Subcutaneous abdominal adipose tissue (tissue), 5 donors: ENCODE measurements at regions not wholly inside any gene's neighbourhood (a gene's known extent, or its start where the extent isn't known, plus 50 kb on each side); places are given as distances from the start of the nearest gene placed in this dataset.

ENCODE experiments used
- H3K27ac ChIP-seq: one replicate; pipeline ENCODE4 v1.7.0; 2013; ENCODE audit warnings: low read depth, mild to moderate bottlenecking, inconsistent platforms, low read length, moderate library complexity
- H3K27me3 ChIP-seq, 5 donors: one replicate each; pipeline ENCODE4 v1.7.0; 2013; ENCODE audit warnings: low read length in 5 of 5, inconsistent platforms in 1 of 5; ENCODE audit not compliant: control insufficient read depth in 5 of 5, insufficient read depth in 4 of 5
- H3K36me3 ChIP-seq, 5 donors: one replicate each; pipeline ENCODE4 v1.7.0; 2013; ENCODE audit warnings: low read length in 5 of 5; ENCODE audit not compliant: control insufficient read depth in 5 of 5, insufficient read depth in 5 of 5
- H3K4me1 ChIP-seq, 5 donors: one replicate each; pipeline ENCODE4 v1.7.0; 2013; ENCODE audit warnings: low read length in 5 of 5, mild to moderate bottlenecking in 3 of 5, moderate library complexity in 1 of 5; ENCODE audit not compliant: control insufficient read depth in 5 of 5, insufficient read depth in 5 of 5
- H3K4me3 ChIP-seq, 5 donors: one replicate each; pipeline ENCODE4 v1.7.0; 2013; ENCODE audit warnings: low read length in 5 of 5, low read depth in 1 of 5
- H3K9ac ChIP-seq, 5 donors: one replicate each; pipeline ENCODE4 v1.7.0; 2013; ENCODE audit warnings: low read length in 5 of 5, mild to moderate bottlenecking in 4 of 5, moderate library complexity in 3 of 5
- H3K9me3 ChIP-seq, 5 donors: one replicate each; pipeline ENCODE4 v1.7.0; 2013; ENCODE audit warnings: low read length in 5 of 5; ENCODE audit not compliant: control insufficient read depth in 5 of 5
- donor health status: healthy.
- donor health status: healthy.
- donor health status: healthy.
- donor health status: healthy.
- donor health status: healthy.

DNA sequence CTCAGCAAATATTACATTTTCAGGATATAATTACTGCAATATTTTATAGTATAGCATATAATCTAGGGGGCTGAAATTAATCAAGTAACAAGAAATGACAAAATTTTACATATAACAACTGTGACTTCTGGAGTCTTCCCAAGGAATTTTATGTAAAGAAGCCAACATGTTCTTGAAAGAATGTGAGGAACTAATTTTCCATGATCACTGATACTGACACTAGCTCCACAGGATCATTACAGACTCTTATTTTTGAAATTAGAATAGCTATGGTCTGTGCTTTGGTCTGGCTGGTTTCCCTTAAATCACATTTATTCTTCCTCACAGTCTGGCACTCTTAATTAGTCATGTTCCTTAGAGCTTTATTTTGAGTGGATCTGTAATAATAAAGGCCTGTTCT, 267.7 kb upstream of the SEMA3A start:
- H3K27ac ChIP-seq: no peak overlapping the region
- H3K36me3 ChIP-seq: peaks cover 0 to 4% (median 0%) of the 10 kb centered on the region in 5 donors
- no peaks in the 10 kb centered on the region for H3K27me3 ChIP-seq
- H3K9ac ChIP-seq: no peak overlapping the region
- no peak overlapping the region for H3K4me3 ChIP-seq
- no peaks in the 10 kb centered on the region for H3K9me3 ChIP-seq
- H3K4me1 ChIP-seq: peaks cover 0 to 4% (median 0%) of the 10 kb centered on the region in 5 donors

GRCh38 chr7:84461093-84461492, 266.5 kb upstream of the SEMA3A start:
- Histone ChIP-seq H3K9me3 (no peaks in the 10 kb centered on the region), H3K27me3 (no peaks in the 10 kb centered on the region), H3K9ac (no peak overlapping the region)

GRCh38 chr7:84455788-84456187, 261.2 kb upstream of the SEMA3A start:
- Histone ChIP-seq H3K36me3 (no peaks in the 10 kb centered on the region), H3K4me1 (peaks cover 0 to 4% (median 0%) of the 10 kb centered on the region in 5 donors), H3K27me3 (no peaks in the 10 kb centered on the region), H3K9ac (no peak overlapping the region), H3K27ac (no peak overlapping the region), H3K4me3 (no peak overlapping the region), H3K9me3 (no peaks in the 10 kb centered on the region)

More at GRCh38 chr7:84461093-84461492, 266.5 kb upstream of the SEMA3A start:
- Histone ChIP-seq H3K4me1 (peaks cover 0 to 4% (median 0%) of the 10 kb centered on the region in 5 donors), H3K4me3 (no peak overlapping the region), H3K36me3 (no peaks in the 10 kb centered on the region), H3K27ac (no peak overlapping the region)

- H3K27ac ChIP-seq: no peak overlapping the region
- no peaks in the 10 kb centered on the region for H3K9me3 ChIP-seq
- no peaks in the 10 kb centered on the region for H3K27me3 ChIP-seq
- H3K36me3 ChIP-seq: no peaks in the 10 kb centered on the region
- H3K9ac ChIP-seq: no peak overlapping the region
- H3K4me1 ChIP-seq: peaks cover 0 to 4% (median 0%) of the 10 kb centered on the region in 5 donors
- H3K4me3 ChIP-seq: no peak overlapping the region
Measured at GRCh38 chr7:84454174-84454959, 259.8 kb upstream of the SEMA3A start.

- no peak overlapping the region for H3K27ac ChIP-seq
- no peaks in the 10 kb centered on the region for H3K27me3 ChIP-seq
- H3K9me3 ChIP-seq: no peaks in the 10 kb centered on the region
- H3K36me3 ChIP-seq: no peaks in the 10 kb centered on the region
- no peak overlapping the region for H3K9ac ChIP-seq
- H3K4me3 ChIP-seq: no peak overlapping the region
- peaks cover 0 to 4% (median 0%) of the 10 kb centered on the region in 5 donors for H3K4me1 ChIP-seq
Measured at GRCh38 chr7:84452618-84453017, 258.0 kb upstream of the SEMA3A start.

- H3K9ac ChIP-seq: no peak overlapping the region
Measured at GRCh38 chr7:84450772-84451171, 256.2 kb upstream of the SEMA3A start.

DNA sequence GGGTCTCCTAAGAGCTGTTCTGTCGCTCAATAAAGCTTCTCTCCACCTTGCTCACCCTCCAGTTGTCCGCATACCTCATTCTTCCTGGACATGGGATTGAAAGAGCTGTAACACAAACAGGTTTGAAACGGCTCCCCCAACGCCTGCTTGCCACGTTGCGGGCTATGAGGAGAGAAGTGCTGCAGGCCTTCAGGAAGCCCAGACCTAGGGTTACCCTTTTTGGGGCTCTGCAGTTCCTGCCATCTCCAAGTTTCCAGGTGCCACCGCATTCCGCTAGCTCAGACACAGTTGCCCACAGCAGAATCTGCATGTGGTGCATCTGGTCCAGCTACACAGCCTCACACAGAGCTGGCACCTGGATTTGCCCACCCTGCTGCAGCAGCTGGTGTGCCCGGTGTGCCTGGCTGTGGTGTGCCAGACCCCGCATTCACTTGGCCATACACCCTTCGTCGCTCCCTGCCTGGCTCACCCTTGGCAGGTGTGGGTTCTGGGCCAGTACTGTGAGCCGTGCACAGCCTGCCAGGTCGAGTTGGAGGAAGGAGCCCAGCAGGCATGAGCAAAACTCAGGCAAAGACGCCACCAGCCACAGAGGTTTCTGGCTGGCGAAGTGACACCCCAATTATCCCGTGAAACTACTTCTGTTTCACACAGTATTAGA, 253.2 kb upstream of the SEMA3A start:
- Histone ChIP-seq H3K4me3 (no peak overlapping the region), H3K9me3 (no peaks in the 10 kb centered on the region), H3K9ac (no peak overlapping the region), H3K27ac (no peak overlapping the region), H3K4me1 (no peaks in the 10 kb centered on the region), H3K27me3 (no peaks in the 10 kb centered on the region), H3K36me3 (peaks cover 0 to 5% (median 0%) of the 10 kb centered on the region in 5 donors)

More at GRCh38 chr7:84450772-84451171, 256.2 kb upstream of the SEMA3A start:
- peaks cover 0 to under 1% (median 0%) of the 10 kb centered on the region in 5 donors for H3K4me1 ChIP-seq
- H3K36me3 ChIP-seq: peaks cover 0 to 5% (median 0%) of the 10 kb centered on the region in 5 donors
- H3K9me3 ChIP-seq: no peaks in the 10 kb centered on the region
- no peak overlapping the region for H3K27ac ChIP-seq
- no peaks in the 10 kb centered on the region for H3K27me3 ChIP-seq
- no peak overlapping the region for H3K4me3 ChIP-seq

DNA sequence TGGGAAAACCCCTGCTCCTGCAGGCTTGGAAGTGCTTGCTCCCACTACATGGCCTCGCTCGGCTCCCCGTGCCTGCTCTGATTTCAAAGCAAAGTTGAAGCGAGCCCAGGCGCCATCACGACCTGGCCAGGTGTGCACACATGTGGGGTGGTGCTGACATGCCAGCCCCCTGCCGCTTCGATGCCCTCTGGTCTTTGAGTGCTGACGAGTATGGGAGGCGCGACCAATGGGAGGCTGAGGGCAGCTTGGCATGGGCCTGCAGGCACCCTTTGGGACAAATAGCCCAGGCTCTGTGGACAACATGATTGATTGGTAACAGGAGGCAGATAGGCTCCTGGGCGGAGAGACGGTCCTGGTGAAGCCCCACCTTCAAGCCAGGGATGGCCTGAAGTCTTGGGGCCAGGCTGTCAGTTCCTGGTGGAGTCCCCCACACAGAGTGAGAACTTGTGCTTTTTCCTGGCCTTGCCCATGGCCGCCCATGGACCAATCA, 252.4 kb upstream of the SEMA3A start:
- Histone ChIP-seq H3K27me3 (no peaks in the 10 kb centered on the region), H3K4me1 (no peaks in the 10 kb centered on the region), H3K9ac (no peak overlapping the region), H3K27ac (no peak overlapping the region), H3K36me3 (peaks cover 0 to 5% (median 0%) of the 10 kb centered on the region in 5 donors), H3K9me3 (no peaks in the 10 kb centered on the region), H3K4me3 (no peak overlapping the region)

- no peaks in the 10 kb centered on the region for H3K4me1 ChIP-seq
- no peak overlapping the region for H3K27ac ChIP-seq
- H3K27me3 ChIP-seq: no peaks in the 10 kb centered on the region
- H3K4me3 ChIP-seq: no peak overlapping the region
- H3K9ac ChIP-seq: no peak overlapping the region
- H3K9me3 ChIP-seq: peaks cover 0 to 4% (median 2%) of the 10 kb centered on the region in 5 donors
- H3K36me3 ChIP-seq: peaks cover 0 to 2% (median 0%) of the 10 kb centered on the region in 5 donors
Measured at GRCh38 chr7:84425702-84426259, 231.2 kb upstream of the SEMA3A start.

DNA sequence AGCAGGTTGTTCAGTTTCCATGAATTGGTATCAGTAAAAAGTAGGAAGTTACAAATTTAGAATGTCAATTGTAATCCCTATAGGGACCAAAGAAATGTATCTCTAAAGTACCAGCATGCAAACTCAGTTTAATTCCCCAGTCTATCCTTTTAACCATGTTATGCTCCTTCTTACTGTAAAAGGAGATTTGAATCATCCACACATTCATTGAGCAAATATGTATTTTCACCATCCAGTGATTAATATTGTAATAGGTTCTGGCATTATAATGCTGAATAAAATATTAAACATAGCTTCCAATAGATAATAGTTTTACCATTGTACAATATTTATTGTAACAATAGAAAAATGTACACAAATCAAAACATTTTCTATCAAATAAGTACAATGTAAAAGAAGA, 228.2 kb upstream of the SEMA3A start:
- H3K4me1 ChIP-seq: no peaks in the 10 kb centered on the region
- peaks cover 0 to 7% (median 3%) of the 10 kb centered on the region in 5 donors for H3K9me3 ChIP-seq
- no peak overlapping the region for H3K4me3 ChIP-seq
- H3K27ac ChIP-seq: no peak overlapping the region
- H3K36me3 ChIP-seq: peaks cover 0 to 2% (median 0%) of the 10 kb centered on the region in 5 donors
- no peak overlapping the region for H3K9ac ChIP-seq
- no peaks in the 10 kb centered on the region for H3K27me3 ChIP-seq
